Thyroid gland (tissue), 4 donors: ENCODE measurements at regions not wholly inside any gene's neighbourhood (a gene's known extent, or its start where the extent isn't known, plus 50 kb on each side); places are given as distances from the start of the nearest gene placed in this dataset.

Experiments
- CTCF ChIP-seq, 6 experiments: fragments of 200-600 bp in 3 of 6; fragments of 450-650 bp in 3 of 6; sonication (generic) in 3 of 6; IDR thresholded peaks; one replicate each; pipeline ENCODE4 v1.5.1; 2016 to 2019; ENCODE audit warnings: antibody characterized with exemption in 6 of 6, mild to moderate bottlenecking in 2 of 6, inconsistent platforms in 1 of 6, moderate library complexity in 1 of 6
- POLR2A ChIP-seq, 2 donors: fragments of 450-650 bp; IDR thresholded peaks; one replicate each; pipeline ENCODE4 v1.6.1; 2017; ENCODE audit warnings: antibody characterized with exemption in 2 of 2, mild to moderate bottlenecking in 2 of 2, moderate library complexity in 1 of 2

- TF ChIP-seq CTCF (IDR thresholded peaks at IDR 0.05) (no peak), POLR2A (IDR thresholded peaks at IDR 0.05) (no peak)
Observed at GRCh38 chr2:150627526-150627925, 140.1 kb upstream of the RND3 start.
